NCI-H2107 treated with DMSO at 0.1 percent for 48 hours (cell line): ENCODE measurements at regions not wholly inside any gene's neighbourhood (a gene's known extent, or its start where the extent isn't known, plus 50 kb on each side); places are given as distances from the start of the nearest gene placed in this dataset.
A peak's percentile ranks its signal among the peaks of the same experiment; 100 is the strongest.
"Not testable (repeated sequence)": the region's sequence is repeated elsewhere in the genome, so short reads cannot be mapped to it uniquely, and the experiment has no call there.

ENCODE experiments used
- DNase-seq: peaks from one replicate; lab custom pipeline; 2025; ENCODE audit not compliant: unreplicated experiment; lab: John Stamatoyannopoulos, UW

DNA sequence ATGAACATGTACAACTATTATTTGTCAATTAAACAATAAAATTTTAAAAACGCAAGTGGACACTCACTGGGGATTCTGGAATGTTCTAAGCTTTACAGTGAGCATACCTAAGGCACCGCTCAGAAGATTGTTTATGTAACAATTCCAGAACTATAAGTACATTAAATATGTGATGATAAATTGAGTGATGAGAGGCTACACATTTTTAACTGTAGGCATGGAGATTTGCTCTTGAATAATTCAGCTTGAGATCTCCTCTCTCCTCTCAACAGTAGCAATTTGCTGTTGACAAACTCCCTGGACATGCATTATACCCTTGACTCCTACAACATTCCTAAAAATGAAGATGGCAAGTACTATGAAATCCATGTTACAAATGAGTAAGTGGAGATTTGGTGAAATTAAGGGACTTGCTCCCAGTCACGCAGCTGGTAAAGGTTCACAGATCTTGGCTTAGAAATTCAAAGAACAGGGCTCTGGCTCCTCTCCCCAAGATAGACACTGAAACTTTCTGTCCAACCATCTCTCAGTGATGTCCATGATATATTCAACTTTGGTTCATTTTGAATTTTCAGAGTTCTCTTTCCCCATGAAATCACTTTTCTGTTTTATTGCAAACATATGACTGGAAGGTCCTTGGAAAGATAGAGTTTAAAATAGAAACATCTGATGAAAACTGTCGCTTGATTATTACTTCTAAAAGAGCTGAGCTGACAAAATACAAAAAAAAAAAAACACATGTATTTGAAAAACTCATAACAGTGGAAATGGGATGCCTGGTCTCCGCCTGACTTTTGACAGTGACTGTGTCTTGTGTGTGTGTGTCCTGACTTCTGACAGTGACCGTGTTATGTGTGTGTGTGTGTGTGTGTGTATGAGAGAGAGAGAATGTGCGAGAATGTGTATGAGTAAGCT is 488.3 kb downstream of the TNS3 start:
- no peak for DNase-seq

DNA sequence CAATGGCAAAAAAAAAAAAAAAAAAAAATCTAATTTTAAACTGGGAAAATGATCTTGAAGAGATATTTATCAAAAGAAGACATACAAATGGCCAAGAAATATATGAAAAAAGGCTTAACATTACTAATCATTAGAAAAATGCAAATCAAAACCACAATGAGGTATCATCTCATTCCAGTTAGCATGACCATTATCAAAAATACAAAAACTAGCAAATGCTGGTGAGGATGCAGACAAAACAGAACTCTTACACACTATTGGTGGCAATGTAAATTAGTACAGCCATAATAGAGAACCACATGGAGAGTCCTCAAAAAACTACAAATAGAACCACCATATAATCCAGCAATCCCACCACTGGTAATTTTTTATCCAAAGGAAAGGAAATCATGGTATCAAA is 489.6 kb downstream of the TNS3 start:
- DNase-seq, result no peak

DNA sequence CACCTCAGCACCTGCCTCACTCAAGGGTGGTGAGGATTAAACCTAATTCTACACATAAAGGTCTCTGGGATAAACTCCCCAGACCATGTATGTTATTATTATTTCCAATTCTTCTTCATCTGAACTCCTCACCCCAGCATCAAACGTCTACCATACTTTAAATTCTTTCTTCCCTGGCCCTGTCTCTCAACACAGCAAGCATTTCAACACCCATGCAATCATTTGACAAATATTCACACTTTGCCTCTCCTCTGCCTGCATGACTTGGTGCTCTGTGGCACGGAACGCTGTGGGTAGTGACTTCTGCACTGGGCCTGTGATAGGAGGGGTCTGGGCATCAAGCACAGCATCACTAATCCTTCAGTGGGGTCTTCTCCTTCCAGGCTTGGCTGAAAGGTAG is 490.8 kb downstream of the TNS3 start:
- no peak for DNase-seq

DNA sequence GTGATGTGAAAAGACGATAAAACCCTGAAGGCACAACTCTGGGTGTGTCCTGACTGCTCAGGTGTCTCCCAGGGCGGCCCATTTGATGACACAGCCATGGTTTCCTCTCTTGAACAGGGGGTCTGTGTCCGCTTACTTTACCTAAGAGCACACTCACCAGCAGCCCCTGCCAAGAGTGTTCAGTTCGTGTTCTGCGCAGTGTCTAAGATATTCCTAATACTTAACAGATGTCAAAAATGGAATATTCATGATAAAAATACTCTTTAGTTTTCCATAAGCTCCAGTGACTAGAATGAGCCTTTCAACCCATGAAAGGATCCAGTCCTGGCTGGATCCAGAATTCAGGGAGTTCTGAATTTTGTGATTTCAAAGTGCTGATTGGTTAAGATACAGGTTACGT is 492.4 kb downstream of the TNS3 start:
- DNase-seq, result no peak

DNA sequence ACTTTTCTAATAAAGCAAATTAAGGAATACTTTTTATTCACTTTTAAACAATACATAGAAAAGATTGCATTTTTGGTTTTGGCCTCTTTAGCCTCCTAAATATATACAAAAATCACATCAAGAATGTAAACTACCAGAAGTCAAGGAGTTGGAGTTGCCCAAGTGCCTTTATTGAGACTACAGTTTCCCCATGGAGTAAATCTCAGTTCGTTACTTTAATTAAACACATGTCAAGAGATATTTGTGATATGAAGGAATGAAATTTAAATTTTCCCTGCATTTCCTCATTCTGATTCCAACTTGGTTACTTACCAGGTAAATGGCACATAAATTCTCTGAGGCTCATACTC is 492.9 kb downstream of the TNS3 start:
- no peak for DNase-seq

DNA sequence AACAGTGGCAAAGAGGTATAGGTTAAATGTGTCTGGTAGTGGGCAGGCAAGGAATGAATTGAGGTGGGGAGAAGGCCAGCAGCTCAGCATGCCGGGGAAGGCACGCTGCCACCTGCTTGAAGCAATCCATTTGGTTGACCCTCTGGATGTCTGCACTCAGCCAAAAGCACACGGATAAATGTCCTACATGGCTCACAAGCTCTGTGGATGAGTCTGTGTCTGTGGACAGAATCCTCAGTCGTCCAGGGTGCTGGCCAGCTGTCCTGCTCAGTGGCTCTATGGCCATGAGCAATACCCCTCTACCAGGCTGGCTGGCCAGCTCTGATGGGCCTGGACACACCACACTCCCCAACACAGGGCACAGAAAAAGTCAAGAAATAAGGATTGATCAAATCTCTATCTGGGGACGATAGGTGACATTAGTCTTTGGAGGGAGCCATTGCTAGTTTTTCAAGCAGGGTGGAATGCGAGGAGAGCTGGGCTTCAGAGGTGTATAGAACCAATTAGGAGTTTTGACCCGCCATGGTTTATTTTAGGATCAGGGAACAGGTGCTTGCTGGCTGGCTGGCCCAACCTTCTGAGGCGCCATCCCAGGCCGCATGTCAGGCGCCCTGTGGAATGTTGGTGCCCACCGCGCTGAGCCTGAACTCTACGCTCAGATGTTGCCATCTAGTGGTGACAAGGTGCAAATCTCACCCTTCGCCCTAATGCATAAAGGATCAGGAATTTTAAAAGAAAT is 493.4 kb downstream of the TNS3 start:
- peak; percentile 5 for DNase-seq

DNA sequence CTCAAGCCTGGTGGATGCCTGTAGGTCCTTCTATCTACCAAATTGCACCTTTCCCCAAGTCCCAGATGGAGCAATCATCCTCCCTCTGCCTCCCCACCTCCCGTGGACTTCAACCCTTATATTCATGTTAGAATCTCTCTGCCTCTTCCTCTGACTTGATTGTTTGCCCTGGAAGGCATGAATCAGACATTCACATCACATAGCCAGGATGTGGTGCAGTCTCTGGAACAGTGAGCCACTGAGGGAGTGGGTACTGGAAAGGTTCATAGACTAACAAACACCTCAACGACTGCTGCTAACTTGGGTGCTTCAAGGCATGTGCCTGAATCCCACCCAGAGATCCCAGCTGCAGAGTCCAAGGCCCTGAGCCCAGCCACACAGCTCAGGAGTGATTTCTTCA is 494.0 kb downstream of the TNS3 start:
- DNase-seq, result no peak

DNA sequence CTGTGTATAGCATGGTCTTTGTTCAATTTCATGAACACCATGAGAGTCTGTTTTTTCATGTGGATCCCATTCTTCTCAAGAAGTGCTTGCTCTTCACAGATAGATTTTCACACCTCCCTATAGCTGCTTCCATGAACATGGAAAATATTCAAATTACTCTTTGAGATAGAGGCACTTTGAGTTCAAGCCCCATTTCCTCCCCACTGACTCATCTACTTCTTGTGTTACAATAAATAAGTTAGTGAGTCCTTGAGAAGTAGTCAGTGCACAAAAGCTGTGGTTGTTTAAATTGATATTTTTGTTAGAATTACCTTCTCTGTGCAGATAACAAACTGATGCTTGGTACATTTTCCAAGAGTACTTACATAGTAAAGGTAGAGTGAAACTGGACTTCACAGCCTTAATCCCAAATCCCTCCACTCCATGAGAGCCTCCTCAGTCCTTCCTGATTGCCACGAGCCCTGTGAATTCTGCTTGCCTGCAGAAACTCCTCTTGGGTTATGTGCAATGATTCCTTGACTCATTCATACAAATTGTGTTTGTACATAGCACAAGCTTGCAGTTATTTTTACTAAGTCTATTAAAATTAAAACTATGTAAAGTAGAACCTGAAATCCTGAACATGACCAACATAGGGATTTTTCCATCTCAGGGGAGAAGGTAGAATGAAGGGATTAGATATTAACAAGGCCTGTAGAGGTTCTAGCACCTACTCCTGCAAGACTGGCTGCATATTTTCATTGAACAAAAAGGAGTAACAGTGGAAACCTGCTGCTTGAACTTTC is 496.2 kb downstream of the TNS3 start:
- DNase-seq, result no peak

DNA sequence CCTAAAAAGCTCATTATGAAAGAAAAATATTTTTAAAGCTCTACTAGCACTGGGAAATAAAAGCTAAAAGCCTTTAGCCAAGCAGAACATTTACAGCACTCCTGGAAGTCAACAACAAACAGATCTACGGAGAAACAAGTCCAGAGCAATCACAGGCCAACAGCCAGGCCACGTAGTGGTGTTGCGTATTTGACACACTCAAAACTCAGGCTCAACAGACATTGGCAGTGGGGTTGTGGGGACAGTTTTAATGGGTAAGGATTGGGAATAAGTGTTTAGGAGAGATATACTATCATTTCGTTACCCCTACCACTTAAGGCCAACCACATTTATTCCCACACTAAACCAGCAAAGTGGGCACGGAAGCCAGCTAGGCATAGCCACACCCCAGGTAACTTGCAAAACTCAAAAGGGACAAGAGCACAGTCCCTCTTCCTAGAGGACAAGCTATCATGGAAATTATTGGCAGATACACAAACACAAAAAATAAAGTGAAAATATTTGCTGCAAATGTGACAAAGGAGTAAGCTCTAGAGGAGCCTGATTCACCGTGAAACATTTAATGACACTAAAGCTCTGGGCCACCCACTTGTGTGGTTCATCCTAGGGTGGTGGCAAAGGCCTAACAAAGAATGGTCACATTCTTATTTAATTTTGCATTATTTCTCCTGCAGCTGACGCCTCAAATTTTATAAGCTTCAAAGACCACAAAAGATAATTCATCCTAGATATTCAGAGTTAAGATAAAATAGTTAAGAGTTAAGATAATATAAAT is 498.2 kb downstream of the TNS3 start:
- no peak for DNase-seq

DNA sequence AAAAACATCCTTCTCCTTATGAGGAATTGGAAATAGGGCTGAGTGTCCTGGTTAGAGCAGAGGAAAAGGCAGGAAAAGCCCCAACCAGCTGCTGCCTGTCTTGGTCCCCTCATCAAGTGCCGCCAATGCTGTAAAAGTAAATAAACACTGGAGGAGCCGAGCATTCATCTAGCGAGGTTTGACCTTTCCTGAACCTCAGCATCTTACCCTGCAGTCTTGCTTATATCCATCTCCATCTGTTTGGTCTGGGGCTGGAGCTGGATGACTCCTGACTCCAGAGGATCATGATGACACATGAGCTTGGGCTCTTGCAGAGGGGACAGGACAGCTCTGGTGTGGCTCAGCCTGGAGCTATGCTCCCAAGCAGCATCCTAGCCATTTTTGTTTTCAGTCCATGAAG is 501.1 kb downstream of the TNS3 start:
- no peak for DNase-seq

DNA sequence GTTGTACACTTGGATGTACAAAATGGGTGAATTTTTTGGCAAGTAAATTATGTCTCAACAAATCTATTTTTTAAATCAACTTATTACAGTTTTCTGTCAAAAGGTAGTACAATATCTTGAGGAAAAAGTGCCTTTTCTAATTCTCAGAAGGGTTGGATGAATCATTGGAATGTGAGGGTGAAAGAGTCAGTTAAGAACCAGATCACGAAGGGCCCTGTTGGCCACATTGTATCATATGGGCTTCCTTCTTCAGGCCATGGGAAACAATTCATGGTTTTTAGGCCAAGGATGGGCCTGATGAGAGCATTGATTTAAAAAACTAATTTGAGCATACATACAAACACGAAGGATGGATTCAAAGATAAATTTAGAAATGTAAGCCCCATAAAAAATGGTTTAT is 503.7 kb downstream of the TNS3 start:
- DNase-seq, result no peak

DNA sequence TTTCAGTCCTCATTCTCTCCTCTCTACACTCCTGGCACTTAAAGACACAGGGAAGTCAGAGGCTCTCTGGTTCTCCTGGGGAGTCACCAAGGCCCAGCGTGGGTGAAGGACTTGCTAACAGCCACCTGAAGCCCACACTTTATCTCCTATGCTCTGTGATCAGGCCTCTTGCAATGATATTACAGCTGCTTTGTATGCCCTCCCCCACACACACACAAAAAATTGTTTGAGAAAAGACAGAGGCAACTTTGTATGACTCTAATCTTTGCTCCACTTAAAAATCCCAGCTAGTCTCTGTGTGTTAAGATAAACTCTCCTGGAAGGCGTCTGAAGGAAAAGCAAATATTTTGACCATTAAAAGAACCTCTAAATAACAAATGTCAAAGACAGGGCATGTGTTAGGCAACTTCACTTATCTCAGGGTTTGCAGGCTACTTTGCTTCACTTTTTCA is 507.2 kb downstream of the TNS3 start:
- DNase-seq, result no peak

DNA sequence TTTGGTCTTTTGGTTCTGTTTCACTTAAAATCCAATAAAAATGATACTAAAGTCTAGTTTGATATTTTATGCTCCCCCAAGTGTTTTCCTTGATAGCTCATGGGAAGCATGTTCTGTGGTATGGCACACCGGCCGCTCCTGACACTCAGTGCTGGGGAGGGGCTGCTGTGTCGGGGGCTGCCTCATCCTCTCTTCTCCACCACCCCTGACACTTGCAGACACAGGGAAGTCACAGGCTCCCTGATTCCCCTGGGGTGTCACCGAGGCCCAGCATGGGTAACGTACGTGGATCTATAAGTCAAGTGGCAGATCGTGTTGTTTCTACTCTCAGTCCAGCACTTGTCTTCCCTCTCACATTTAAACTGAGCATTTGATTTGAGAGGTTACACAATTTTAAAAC is 508.6 kb downstream of the TNS3 start:
- DNase-seq, result no peak

DNA sequence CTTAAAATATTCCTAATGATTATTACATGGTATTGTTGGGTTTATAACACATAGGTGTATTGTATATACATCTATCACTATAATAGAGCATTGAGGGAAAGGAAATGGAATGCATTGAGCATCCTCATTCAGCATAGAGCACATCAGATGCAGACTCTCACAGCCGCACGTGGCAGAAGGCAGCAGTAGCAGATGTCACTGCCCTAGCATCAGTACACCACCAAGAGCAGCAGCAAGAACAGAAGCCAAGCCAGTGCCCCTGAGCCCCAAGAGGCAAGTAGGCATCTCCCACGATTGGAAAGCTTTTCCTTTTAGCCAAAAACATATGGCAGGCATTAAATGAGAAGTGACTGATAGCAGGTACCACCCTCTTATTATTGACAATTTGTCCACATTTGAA is 510.0 kb downstream of the TNS3 start:
- DNase-seq, result no peak

DNA sequence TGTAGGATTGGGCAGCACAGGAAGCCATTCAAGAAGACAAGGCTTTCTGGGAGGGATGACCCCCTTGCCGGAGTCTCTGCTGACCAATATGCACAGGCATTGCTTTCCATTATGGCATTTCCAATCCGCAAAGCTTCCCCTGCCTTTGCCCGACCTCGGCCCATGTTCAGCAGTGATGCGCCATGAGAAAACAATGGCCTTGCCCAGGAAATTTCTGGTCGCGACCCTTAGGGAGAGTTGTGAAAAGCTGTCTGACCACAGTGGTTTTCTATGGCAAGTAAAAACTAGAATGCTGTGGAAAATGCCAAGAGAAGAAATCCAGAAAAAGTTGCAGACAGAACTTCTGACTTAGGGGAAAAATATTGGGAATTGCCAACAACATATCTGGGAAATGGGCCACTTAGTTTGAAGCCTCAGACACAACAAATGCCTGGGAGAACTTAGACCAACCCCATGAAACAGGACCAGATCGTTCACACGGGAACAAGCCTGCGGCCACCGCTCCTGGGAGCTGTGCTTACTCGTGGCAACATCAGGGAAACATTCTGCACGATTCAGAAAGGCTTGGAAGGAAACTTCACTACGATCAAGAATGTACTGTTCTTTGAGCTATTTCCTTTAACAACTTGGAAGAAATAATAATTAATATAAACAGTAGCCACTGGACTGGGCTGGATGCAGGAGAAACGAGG is 512.4 kb downstream of the TNS3 start:
- no peak for DNase-seq

DNA sequence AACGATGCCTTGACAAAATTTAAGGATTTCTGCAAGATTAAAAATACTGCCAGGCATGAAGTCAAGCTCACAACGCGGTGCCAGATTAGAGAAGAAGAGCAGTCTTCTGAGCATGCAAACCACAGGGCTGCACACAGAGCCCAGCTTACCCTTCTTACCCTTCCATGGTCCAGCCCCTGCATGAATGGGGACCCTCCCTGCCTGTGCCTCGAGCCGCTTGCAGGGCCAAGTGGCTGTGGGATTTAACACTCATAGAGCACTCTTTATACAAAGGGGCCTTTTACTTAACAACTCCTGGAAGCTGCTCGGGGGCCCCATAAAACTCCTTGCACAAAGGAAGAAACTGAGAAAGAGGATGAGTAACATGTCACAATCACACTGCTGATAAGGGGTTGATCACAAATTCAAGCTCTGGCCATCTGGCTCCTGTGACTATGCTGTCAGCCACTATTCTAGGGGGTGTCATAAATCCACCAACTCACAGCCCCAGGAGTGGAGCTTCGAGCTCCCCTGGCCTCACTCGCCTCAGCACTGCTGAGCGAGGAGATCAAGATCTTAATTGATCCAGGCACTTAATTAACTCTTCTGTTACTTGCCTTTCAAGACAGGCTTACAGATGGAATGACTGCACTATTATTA is 514.8 kb downstream of the TNS3 start:
- DNase-seq, result no peak

DNA sequence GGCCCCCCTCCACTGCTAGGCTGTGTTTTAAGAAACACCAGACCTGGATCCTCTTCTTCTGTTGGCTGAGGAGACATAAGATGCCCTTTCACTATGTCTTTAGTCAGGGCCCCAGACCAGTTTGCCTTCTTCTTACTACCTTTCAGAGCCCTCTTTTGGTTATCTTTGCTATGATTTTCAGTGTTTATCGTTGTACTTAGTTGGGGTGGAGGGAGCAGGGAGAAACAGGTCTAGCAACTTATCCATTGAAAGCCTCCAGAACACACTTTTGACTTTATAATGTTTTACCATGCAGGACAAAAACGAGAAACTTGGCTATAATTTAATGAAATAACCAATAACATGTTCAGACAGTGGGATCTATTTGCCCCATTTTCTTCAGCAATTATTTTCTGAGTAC is 525.2 kb downstream of the TNS3 start:
- DNase-seq, result no peak

DNA sequence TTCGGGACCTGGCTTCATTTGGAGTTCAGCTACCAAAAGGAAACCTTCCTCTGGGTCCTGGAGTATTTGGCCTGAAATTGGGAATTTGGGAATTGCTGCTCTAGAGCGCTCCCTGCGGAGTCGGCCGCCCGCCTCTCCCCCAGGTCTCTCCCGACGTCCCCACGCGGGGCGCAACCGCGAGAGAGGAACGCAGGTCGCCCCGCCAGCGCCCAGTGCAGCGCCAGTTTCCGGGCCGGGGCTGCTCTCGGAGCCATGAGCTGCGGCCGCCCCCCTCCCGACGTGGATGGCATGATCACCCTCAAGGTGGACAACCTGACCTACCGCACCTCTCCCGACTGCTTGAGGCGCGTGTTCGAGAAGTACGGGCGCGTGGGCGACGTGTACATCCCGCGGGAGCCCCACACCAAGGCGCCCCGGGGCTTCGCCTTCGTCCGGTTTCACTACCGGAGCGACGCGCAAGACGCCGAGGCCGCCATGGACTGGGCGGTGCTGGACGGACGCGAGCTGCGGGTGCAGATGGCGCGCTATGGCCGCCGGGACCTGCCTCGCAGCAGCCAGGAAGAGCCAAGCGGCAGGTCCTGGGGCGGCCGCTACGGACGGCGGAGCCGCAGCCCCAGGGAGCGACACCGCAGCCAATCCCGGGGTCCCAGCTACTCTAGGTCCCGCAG is 529.2 kb downstream of the TNS3 start:
- DNase-seq, result not testable (repeated sequence)

DNA sequence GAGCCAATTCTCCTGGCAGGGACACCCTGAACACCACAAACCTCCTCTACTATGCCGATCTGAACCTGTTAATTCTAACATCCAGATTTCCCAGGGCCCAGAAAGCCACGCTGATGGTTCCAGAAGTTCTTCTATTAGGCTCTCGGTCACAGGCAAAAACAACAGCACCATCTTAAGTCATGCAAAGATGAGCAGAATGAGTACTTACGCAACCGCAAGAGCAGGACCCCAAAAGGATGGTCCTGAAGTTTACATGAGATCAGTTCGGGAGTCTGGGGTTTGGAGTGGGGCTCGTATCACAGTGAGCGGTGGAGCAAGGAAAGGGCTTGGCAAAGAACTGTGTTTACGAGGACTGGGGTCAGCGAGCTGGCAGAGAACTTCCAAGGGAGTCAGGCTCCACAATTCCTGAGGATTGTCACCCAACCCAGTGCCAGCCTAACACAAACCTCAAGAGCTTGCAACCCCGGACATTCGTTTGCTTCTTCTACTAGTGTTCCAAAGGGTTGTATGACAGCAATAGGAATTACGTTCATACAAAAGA is 532.6 kb downstream of the TNS3 start:
- DNase-seq, result no peak
